HFFc6 (cell line): ENCODE measurements at regions not wholly inside any gene's neighbourhood (a gene's known extent, or its start where the extent isn't known, plus 50 kb on each side); places are given as distances from the start of the nearest gene placed in this dataset.
A peak's percentile ranks its signal among the peaks of the same experiment; 100 is the strongest.

ENCODE experiments used
- DNase-seq: peaks from one replicate; pipeline ENCODE4 v3.0.0-alpha.2; 2018
- H3K27ac Mint-ChIP-seq: 2 replicates; pipeline ENCODE4 v1.8.0; 2020; ENCODE audit warnings: mild to moderate bottlenecking, mixed read lengths
- H3K27me3 Mint-ChIP-seq: 2 replicates; pipeline ENCODE4 v1.8.0; 2021; ENCODE audit warnings: mild to moderate bottlenecking, moderate library complexity, mixed read lengths; ENCODE audit not compliant: insufficient read depth
- H3K36me3 Mint-ChIP-seq: 2 replicates; pipeline ENCODE4 v1.8.0; 2021; ENCODE audit warnings: low read depth, mixed read lengths
- H3K4me1 Mint-ChIP-seq: 2 replicates; pipeline ENCODE4 v1.8.0; 2020; ENCODE audit warnings: low read depth, mixed read lengths
- H3K4me3 Mint-ChIP-seq: 2 replicates; pipeline ENCODE4 v1.8.0; 2020; ENCODE audit warnings: mild to moderate bottlenecking, moderate library complexity, mixed read lengths
- H3K9me3 Mint-ChIP-seq: 2 replicates; pipeline ENCODE4 v1.8.0; 2020; ENCODE audit warnings: mild to moderate bottlenecking, mixed read lengths
- CTCF ChIP-seq: fragments of 200-600 bp; sonication (generic); IDR thresholded peaks from 2 replicates; pipeline ENCODE4 v1.5.0; 2021; ENCODE audit warnings: antibody characterized with exemption, mild to moderate bottlenecking

- no peak for TF ChIP-seq CTCF
- Mint-ChIP-seq H3K27me3 (peaks cover 2% of the 10 kb centered on the region; the same call in 1 of the 2 replicates), H3K36me3 (no peaks in the 10 kb centered on the region; the same call in 1 of the 2 replicates), H3K4me3 (no peak overlapping the region), H3K27ac (no peak overlapping the region), H3K9me3 (no peaks in the 10 kb centered on the region), H3K4me1 (peaks cover 74% of the 10 kb centered on the region)
- no peak for DNase-seq
These were observed 320.2 kb upstream of the UBE2E3 start for GRCh38 chr2:180660207-180660606.

DNA sequence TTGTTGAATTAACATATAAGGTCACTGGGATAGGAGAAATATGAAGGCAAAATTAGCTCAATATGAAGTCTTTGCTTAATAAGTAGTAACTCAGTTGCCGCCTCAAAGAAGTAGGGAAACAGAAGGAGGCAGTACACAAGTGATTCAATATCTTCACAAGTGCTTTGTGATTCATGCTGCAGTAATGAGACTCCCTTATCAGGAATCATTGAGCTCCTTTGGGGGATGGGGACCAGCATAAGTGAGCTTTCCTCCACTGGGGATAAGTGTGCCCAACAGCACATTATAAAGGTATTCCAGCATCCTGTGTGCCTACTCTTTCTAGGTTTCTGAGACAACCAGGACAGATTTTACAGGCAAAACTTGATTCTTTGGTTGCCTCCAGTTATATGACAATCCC, 323.4 kb upstream of the UBE2E3 start:
- H3K9me3 Mint-ChIP-seq, result no peaks in the 10 kb centered on the region
- TF ChIP-seq CTCF, result no peak; the same call in 1 of the 2 replicates
- H3K4me1 Mint-ChIP-seq, result peaks cover 75% of the 10 kb centered on the region
- peak overlapping the region; percentile 77 for H3K27ac Mint-ChIP-seq
- peak overlapping the region; percentile 38; the same call in 1 of the 2 replicates for H3K4me3 Mint-ChIP-seq
- H3K36me3 Mint-ChIP-seq, result no peaks in the 10 kb centered on the region; the same call in 1 of the 2 replicates
- H3K27me3 Mint-ChIP-seq, result no peaks in the 10 kb centered on the region; the same call in 1 of the 2 replicates
- peak; percentile 70 for DNase-seq

- Mint-ChIP-seq H3K4me3 (peak overlapping the region; percentile 38), H3K27me3 (no peaks in the 10 kb centered on the region; the same call in 1 of the 2 replicates), H3K36me3 (no peaks in the 10 kb centered on the region; the same call in 1 of the 2 replicates), H3K27ac (peak overlapping the region; percentile 77), H3K9me3 (no peaks in the 10 kb centered on the region), H3K4me1 (peaks cover 69% of the 10 kb centered on the region)
- peak; percentile 81 for DNase-seq
- no peak for TF ChIP-seq CTCF
These were observed 324.0 kb upstream of the UBE2E3 start for GRCh38 chr2:180656455-180656847.

DNA sequence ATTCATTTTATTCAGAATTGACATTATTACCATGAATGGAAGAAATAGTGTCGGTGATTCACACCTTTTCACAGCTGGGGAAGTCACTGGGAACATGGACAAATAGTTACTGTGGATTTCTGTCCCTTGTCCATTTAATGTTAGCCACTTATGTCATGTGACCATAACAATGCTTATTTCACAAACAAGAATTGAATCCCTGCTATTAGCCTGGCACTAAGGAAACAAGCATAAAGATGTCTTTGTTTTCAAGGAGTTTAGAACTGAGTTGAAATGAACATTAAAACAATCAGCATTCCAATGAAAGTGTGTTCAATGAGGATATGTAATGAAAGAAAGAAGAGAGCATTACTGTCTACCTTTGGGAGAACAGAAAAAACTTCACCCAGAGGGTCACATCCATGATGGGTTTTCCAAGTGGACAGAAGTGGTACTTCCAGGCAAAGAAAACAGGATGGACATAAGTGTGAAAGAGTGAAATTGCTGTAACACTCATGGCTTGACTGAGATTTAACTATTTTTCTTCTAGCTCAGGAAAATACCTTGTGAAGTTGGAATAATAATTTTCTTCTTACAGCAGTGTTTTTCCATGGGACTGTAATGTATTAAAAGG, 324.5 kb upstream of the UBE2E3 start:
- Mint-ChIP-seq H3K27me3 (no peaks in the 10 kb centered on the region; the same call in 1 of the 2 replicates), H3K4me1 (peaks cover 64% of the 10 kb centered on the region), H3K36me3 (no peaks in the 10 kb centered on the region; the same call in 1 of the 2 replicates), H3K4me3 (0 out of 2 replicates have a peak overlapping the region, but pooled peaks have one; percentile 33), H3K9me3 (no peaks in the 10 kb centered on the region), H3K27ac (peak overlapping the region; percentile 77)
- TF ChIP-seq CTCF, result peak; percentile 75
- DNase-seq, result no peak

DNA sequence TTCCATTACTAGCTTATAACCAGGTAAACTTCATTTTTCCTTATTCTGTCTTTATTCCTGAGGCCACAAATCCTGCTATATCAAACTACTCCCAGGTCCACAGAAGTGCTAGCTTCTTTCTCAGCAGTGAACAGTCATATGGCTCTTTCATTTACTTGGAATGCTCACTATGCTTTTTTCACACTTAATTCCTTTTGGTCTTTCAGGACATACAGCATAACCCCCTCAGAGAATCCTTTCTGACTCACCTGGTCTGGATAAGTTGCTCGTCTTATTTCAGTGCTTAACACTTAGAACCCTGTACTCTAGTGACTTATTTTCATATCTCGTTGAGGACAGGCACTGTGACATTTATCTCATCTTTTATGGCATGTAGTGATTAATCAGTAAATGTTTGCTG, 325.0 kb upstream of the UBE2E3 start:
- no peak for TF ChIP-seq CTCF
- Mint-ChIP-seq H3K36me3 (no peaks in the 10 kb centered on the region; the same call in 1 of the 2 replicates), H3K4me3 (no peak overlapping the region), H3K27ac (peak overlapping the region; percentile 18), H3K9me3 (no peaks in the 10 kb centered on the region), H3K4me1 (peaks cover 59% of the 10 kb centered on the region), H3K27me3 (no peaks in the 10 kb centered on the region; the same call in 1 of the 2 replicates)
- DNase-seq, result no peak
